ENCODE measurements at regions not wholly inside any gene's neighbourhood (a gene's known extent, or its start where the extent isn't known, plus 50 kb on each side); places are given as distances from the start of the nearest gene placed in this dataset.

- Histone ChIP-seq H3K9me3 (ENCODE audit: control insufficient read depth, insufficient read depth, low read depth, low read length) (no peaks in the 10 kb centered on the region), H3K4me1 (ENCODE audit: control insufficient read depth, insufficient read depth, low read length) (no peaks in the 10 kb centered on the region), H3K4me3 (ENCODE audit: low read depth, low read length) (no peak overlapping the region), H3K27ac (ENCODE audit: extremely low read depth, low read depth, low read length) (no peak overlapping the region), H3K36me3 (ENCODE audit: control insufficient read depth in 2 of 2, insufficient read depth in 1 of 2, low read length in 2 of 2) (no peaks in the 10 kb centered on the region)
- TF ChIP-seq ZNF658 (tag by site-specific recombination; IDR thresholded peaks at IDR 0.05) (no peak), ZNF514 (tag by site-specific recombination; IDR thresholded peaks at IDR 0.05) (no peak), ZFP37 (tag by site-specific recombination; IDR thresholded peaks at IDR 0.05) (no peak), GFI1B (tag by site-specific recombination; IDR thresholded peaks at IDR 0.05) (no peak), ZEB2 (tag by site-specific recombination; IDR thresholded peaks at IDR 0.05) (no peak), ZNF112 (tag by site-specific recombination; IDR thresholded peaks at IDR 0.05) (no peak), ZNF274 (IDR thresholded peaks at IDR 0.05; ENCODE audit: low read length) (no peak), ZNF274 (tag by site-specific recombination; IDR thresholded peaks at IDR 0.05; ENCODE audit: borderline replicate concordance) (no peak), ZNF585B (tag by site-specific recombination; IDR thresholded peaks at IDR 0.05) (no peak), ZNF701 (tag by site-specific recombination; IDR thresholded peaks at IDR 0.05) (no peak), ZNF138 (tag by site-specific recombination; IDR thresholded peaks at IDR 0.05; ENCODE audit: borderline replicate concordance) (no peak), SP3 (tag by site-specific recombination; IDR thresholded peaks at IDR 0.05) (no peak), ZNF214 (tag by site-specific recombination; IDR thresholded peaks at IDR 0.05; ENCODE audit: borderline replicate concordance) (no peak), HOXC10 (CRISPR knock-in tag; IDR thresholded peaks at IDR 0.05) (no peak)
- TF ChIP-seq, protein P1, sequence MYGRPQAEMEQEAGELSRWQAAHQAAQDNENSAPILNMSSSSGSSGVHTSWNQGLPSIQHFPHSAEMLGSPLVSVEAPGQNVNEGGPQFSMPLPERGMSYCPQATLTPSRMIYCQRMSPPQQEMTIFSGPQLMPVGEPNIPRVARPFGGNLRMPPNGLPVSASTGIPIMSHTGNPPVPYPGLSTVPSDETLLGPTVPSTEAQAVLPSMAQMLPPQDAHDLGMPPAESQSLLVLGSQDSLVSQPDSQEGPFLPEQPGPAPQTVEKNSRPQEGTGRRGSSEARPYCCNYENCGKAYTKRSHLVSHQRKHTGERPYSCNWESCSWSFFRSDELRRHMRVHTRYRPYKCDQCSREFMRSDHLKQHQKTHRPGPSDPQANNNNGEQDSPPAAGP (tag by site-specific recombination; IDR thresholded peaks at IDR 0.05), result no peak
- CTCF ChIA-PET, result no interaction called here
- POLR2A ChIA-PET, result no interaction called here
Observed at GRCh38 chr13:59205501-59205900, 958.2 kb downstream of the DIAPH3 start.

- ChIA-PET POLR2A (no interaction called here), CTCF (interaction anchor here (0.6 kb wide), 1 partner anchor 24 kb away, joined by 7 read pairs; no protein-coding TSS in a partner anchor)
- TF ChIP-seq ZBTB26 (tag by site-specific recombination; optimal IDR thresholded peaks at IDR 0.05) (no peak), ZNF658 (tag by site-specific recombination; IDR thresholded peaks at IDR 0.05) (no peak), ZNF544 (tag by site-specific recombination; IDR thresholded peaks at IDR 0.05) (no peak), EGR2 (tag by site-specific recombination; IDR thresholded peaks at IDR 0.05; ENCODE audit: low read depth) (no peak), ZNF138 (tag by site-specific recombination; IDR thresholded peaks at IDR 0.05; ENCODE audit: borderline replicate concordance) (no peak), BCL11A (tag by site-specific recombination; IDR thresholded peaks at IDR 0.05; ENCODE audit: low read depth) (no peak)
- TF ChIP-seq, protein P2, sequence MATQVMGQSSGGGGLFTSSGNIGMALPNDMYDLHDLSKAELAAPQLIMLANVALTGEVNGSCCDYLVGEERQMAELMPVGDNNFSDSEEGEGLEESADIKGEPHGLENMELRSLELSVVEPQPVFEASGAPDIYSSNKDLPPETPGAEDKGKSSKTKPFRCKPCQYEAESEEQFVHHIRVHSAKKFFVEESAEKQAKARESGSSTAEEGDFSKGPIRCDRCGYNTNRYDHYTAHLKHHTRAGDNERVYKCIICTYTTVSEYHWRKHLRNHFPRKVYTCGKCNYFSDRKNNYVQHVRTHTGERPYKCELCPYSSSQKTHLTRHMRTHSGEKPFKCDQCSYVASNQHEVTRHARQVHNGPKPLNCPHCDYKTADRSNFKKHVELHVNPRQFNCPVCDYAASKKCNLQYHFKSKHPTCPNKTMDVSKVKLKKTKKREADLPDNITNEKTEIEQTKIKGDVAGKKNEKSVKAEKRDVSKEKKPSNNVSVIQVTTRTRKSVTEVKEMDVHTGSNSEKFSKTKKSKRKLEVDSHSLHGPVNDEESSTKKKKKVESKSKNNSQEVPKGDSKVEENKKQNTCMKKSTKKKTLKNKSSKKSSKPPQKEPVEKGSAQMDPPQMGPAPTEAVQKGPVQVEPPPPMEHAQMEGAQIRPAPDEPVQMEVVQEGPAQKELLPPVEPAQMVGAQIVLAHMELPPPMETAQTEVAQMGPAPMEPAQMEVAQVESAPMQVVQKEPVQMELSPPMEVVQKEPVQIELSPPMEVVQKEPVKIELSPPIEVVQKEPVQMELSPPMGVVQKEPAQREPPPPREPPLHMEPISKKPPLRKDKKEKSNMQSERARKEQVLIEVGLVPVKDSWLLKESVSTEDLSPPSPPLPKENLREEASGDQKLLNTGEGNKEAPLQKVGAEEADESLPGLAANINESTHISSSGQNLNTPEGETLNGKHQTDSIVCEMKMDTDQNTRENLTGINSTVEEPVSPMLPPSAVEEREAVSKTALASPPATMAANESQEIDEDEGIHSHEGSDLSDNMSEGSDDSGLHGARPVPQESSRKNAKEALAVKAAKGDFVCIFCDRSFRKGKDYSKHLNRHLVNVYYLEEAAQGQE (tag by site-specific recombination; IDR thresholded peaks at IDR 0.05), result no peak
- TF ChIP-seq, protein P3, sequence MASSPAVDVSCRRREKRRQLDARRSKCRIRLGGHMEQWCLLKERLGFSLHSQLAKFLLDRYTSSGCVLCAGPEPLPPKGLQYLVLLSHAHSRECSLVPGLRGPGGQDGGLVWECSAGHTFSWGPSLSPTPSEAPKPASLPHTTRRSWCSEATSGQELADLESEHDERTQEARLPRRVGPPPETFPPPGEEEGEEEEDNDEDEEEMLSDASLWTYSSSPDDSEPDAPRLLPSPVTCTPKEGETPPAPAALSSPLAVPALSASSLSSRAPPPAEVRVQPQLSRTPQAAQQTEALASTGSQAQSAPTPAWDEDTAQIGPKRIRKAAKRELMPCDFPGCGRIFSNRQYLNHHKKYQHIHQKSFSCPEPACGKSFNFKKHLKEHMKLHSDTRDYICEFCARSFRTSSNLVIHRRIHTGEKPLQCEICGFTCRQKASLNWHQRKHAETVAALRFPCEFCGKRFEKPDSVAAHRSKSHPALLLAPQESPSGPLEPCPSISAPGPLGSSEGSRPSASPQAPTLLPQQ (tag by site-specific recombination; IDR thresholded peaks at IDR 0.05), result no peak
- no peaks in the 10 kb centered on the region for H3K4me1 ChIP-seq (ENCODE audit: control insufficient read depth, insufficient read depth, low read length)
- H3K27ac ChIP-seq (ENCODE audit: extremely low read depth, low read depth, low read length), result no peak overlapping the region
- H3K36me3 ChIP-seq (ENCODE audit: control insufficient read depth in 2 of 2, insufficient read depth in 1 of 2, low read length in 2 of 2), result no peaks in the 10 kb centered on the region
- H3K4me3 ChIP-seq (ENCODE audit: low read depth, low read length), result no peak overlapping the region
- H3K9me3 ChIP-seq (ENCODE audit: control insufficient read depth, insufficient read depth, low read depth, low read length), result no peaks in the 10 kb centered on the region
Observed at GRCh38 chr13:59208405-59209195, 955.1 kb downstream of the DIAPH3 start.

All from HEK293 (cell line).